Right lobe of liver (tissue), 4 donors: ENCODE measurements at regions not wholly inside any gene's neighbourhood (a gene's known extent, or its start where the extent isn't known, plus 50 kb on each side); places are given as distances from the start of the nearest gene placed in this dataset.

Experiments used
- CTCF ChIP-seq, 4 donors: fragments of 200-600 bp in 3 of 4; fragments of 450-650 bp in 1 of 4; IDR thresholded peaks; one replicate each; pipeline versions ENCODE4 v1.5.1 to v1.8.0; 2016 to 2022; ENCODE audit warnings: antibody characterized with exemption in 4 of 4, mild to moderate bottlenecking in 2 of 4
- POLR2A ChIP-seq: fragments of 450-650 bp; IDR thresholded peaks from one replicate; pipeline ENCODE4 v1.6.1; 2017; ENCODE audit warnings: antibody characterized with exemption, mild to moderate bottlenecking
- donor health status: DM: no; HTN: no; CAD: no.
- donor health status: DM: no; HTN: no; CAD: no.
- donor health status: DM: no; HTN: yes; CAD: no.

DNA sequence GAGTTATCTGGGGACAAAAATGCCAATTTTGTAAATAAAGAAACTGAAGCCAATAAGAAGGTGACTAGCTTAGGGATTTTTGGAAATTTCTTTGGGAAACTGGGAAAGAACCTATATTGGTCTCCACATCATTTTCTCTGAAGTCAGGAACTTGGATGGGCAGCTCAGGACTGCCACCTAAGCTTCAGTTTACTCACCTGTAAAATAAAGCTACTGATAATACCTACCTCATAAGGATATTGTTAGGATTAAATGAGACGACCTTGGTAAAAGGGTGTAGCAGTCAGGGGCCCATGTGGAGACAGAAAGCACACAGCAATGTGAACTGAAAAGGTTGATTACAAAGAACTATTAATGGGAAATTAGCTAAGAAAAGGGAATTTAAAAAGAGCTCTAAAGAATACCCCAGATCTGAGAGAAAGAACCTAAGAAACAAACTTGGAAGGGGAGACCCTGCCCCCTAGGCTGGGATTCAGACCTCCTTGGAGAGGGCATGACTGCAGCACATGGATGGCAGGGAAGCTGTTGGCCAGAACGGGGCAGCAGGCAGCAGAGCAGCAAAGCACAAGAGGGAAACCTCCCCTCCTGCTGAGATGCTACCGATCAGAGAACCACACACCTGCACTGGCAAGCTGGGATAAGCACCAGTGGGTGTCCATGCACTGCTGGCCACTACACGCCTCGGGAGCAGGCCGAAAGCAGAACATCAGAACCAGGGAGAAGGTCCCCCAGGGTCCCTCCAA is 83.7 kb upstream of the THBS1 start:
- no peak for TF ChIP-seq CTCF (IDR thresholded peaks at IDR 0.05)
- TF ChIP-seq POLR2A, result no peak
